ENCODE measurements at regions not wholly inside any gene's neighbourhood (a gene's known extent, or its start where the extent isn't known, plus 50 kb on each side); places are given as distances from the start of the nearest gene placed in this dataset.

DNA sequence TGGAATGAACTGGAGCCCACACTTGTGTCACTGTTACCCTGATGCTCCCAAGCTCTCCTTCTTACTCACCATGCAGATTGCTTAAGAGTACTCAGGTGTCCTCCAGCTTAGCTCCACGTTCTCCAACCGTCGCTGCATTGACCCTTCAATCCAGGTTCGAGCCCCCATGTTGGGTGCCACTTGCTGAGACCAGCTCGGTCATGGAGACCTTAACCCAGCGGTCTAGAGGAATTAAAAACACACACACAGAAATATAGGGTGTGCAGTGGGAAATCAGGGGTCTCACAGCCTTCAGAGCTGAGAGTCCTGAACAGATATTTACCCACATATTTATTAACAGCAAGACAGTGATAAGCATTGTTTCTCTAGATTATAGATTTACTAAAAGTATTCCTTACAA lies 229.1 kb upstream of the APCDD1 start:
- DNase-seq (ENCODE audit: low read depth): no peak

DNA sequence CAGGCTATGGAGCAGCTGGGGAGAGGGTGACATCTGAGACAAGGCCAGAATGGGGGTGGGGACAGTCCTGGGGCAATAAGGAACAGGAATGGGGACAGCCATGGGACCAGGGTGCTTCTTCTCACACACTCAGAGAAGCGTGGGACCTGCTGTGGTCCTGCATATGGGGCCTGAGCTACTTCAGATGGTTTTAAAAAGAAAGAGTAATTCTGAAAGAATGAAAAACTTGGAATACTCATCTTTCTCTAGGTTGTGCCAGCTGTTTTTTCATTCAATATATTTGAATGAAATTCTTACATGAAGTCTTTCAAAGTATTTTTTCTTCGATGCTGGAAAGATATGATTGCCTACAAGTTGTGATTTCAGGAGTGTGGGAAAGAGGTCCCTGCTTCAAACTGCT lies 227.5 kb upstream of the APCDD1 start:
- DNase-seq (ENCODE audit: low read depth): no peak

DNA sequence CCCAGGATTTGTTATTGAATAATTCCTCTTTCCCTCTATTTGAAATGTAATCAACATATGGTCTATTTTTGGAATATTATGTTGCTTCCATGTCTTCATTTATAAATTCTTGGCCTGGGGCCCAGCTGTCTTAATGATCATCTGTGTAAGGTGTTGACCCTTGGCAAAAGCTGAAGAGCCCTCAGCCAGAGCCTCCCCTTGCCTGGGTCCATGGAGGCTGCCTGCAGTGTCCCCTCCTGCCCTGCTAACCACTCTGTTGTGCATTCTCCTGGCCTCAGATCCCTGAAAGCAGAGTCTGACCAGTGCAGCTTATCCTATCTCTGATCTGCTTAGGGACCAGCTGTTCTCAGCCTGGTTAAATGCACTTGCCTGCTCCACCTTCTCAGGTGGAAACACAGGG lies 226.1 kb upstream of the APCDD1 start:
- DNase-seq (ENCODE audit: low read depth): no peak

DNA sequence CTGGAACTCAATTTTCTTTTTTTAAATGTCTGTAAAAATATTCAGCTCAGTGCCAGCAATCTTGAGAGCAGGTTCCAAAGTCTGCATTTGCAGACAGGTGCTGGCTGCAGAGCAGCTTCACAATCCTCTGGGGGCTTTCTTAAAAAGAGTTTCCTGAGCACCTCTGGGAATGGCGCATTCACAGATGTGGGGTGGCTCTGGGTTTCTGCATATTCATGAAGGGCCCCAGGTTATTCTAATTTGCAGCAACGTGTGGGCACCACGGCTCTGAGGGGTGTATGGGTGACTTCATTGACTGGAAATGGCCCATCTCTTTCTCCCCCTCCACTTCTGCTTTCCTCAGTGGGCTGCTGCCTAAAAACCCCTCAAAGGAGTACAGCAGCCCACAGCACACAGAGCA lies 225.0 kb upstream of the APCDD1 start:
- no peak for DNase-seq (ENCODE audit: low read depth)

DNA sequence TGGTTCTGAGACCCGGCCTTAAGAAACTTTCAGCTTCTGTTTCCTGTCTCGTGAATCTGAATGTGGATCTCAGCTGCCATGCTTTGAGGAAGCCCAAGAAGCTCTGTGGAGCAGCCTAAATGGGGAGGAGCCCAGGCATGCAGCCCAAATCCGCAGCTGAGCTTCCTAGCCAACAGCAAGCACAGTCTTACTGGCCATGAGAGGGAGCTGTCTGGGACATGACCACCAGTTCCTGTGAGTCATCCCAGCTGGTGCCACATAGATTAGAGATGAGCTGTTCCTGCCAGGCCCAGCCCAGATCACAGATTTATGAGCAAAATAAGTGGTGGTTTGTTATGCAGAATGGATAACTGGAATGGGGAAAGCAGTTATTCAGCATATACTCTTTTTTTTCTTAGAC lies 224.4 kb upstream of the APCDD1 start:
- peak; percentile 97 for DNase-seq (ENCODE audit: low read depth)

DNA sequence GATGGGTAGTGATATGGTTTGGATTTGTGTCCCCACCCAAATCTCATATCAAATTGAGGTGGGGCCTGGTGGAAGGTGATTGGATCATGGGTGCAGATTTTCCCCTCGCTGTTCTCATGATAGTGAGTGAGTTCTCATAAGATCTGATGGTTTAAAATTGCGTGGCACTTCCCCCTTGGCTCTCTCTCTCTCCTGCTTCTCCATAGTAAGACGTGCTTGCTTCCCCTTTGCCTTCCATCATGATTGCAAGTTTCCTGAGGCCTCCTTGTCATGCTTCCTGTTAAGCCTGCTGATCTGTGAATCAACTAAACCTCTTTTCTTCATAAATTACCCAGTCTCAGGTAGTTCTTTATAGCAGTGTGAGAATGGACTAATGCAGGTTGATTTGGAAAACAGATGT lies 223.2 kb upstream of the APCDD1 start:
- DNase-seq (ENCODE audit: low read depth): no peak

DNA sequence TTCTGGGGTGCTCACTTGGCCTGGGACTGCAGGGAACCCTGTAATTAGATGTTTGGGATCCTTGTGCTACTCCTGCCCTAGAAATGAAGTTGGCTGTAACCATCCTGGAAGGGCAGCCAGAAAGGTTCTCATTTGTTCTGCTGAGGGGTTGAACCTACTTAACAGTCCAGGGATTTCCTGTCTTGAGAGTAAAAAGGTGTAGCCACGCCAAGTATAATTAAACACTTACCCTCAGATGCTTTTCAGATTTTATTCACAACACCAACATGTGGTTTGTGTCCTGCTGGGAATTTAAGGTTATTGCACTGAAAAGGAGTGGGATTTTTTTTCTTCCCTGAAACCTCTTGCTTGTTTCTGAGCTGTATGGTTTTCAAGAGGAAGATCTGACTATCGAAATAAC lies 222.4 kb upstream of the APCDD1 start:
- no peak for DNase-seq (ENCODE audit: low read depth)

DNA sequence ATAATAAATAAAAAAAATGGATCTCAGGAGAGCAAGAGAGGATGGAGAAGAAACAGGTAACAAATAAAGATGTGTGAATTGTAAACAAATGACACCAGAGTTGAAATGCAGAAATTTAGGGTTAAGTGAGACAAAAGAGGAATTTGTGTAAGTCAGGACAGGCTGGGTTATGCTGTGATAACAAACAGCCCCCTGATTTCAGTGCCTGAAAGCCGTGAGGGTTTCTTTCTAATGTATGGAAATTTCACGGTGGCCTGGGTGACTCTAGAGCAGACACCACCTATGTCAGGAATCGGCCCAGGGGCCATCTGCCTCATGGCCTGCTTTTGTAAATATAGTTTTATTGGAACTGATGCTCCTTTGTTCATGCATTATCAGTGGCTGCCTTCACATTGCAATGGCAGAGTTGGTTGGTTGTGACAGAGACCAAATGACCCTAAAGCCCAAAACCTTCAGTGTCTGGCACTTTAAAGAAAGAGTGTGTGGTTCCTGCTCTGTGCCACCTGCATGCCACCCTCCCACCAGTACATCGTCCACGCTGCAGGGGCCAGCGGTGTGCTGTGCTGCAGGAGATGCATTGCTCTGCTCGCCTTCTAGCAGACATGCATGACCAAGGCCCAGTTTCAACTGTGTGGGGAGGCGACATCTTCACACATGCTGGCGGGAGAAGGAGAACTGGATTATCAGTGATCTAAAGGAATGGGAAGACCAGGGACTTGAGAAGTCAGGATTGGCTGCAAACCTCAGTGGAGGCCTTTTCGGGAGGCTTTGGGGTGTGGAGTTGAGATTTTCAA lies 221.2 kb upstream of the APCDD1 start:
- no peak for DNase-seq (ENCODE audit: low read depth)

DNA sequence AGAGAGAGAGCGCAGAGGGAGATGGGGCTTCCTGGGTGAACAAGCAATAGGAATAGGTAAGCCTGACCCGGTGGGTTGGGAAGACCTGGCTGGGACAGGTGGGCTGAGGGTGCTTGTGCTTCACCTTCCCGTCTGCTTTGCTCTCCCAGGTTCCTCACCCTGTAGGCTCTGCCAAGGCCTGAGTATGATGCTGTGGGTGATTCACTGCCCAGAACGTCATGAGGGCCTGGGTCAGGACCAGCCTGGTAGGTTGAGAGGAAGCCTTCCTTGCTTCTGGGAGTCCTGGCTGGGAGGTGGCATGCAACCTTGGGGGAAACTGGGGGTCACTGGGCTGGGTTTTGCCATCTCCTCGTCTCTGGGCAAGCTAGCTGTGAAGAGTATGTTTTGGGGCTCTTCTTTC lies 220.2 kb upstream of the APCDD1 start:
- DNase-seq (ENCODE audit: low read depth): peak; percentile 30

DNA sequence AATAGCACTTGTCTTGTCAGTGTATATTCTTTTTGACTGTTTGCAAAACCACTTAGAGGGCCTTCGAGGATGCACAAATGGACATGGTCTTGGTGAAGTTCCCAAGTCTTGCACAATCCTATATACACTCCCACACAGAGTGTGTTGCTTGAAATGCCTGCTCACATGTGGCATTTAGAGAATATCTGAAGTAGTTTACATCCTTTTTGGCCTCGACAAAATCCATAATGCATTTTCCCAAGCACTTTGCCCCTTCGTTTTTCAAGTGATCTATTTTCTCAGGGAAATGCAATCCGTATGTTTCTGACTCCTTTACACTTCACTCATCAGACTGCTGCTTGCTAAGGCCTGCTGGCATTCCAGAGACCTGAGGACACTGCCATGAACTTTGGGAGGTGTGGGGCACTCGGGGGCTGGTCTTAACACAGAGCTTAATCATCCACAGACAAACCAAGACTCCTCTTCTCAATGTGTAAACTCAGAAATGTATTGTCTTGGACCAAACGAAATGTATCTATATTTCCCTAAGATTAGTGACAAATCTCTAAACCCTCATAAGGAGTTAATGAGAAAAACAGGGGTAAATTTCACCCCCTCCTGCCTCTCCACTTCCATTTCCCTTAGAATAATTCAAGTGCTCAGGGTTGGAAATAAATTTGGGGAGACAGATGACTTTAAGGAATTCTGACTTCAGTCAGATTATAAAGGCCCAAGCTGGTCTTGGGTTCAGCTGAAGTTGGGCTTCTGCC lies 219.3 kb upstream of the APCDD1 start:
- DNase-seq (ENCODE audit: low read depth): peak; percentile 88

DNA sequence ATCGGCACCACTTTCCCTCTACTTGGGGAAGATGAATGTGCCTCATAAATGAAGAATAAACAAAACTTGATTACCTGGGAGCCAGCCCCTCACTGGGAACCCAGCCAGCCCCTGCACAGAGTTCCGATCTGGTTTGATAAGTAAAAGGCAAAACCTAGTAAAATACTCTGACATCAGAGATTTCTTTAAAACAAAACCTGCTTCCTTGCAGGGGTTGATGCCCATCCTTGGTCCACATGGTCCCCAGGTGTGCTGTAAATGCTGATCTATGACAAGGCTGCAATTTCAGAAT lies 218.8 kb upstream of the APCDD1 start:
- DNase-seq (ENCODE audit: low read depth): peak; percentile 20

DNA sequence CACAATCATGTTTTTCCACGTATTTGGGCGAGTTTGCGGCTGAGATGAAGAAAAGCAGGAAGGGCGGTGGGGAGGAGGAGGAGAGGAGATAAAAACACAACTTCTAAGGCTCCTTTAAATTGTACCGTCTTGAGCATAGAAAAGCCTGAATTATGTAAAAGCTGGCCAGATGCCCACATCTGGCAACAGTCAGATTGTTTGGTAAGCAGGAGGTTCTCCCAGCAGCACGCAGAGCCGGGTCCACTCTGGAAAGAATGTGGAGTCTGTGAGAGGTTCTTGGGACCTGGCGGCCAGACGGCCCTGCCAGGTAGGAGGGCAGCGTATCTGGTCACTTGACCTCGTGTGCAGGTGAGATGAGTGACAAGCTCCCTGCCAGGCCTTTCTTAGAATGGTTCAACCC lies 215.3 kb upstream of the APCDD1 start:
- peak; percentile 25 for DNase-seq (ENCODE audit: low read depth)

DNA sequence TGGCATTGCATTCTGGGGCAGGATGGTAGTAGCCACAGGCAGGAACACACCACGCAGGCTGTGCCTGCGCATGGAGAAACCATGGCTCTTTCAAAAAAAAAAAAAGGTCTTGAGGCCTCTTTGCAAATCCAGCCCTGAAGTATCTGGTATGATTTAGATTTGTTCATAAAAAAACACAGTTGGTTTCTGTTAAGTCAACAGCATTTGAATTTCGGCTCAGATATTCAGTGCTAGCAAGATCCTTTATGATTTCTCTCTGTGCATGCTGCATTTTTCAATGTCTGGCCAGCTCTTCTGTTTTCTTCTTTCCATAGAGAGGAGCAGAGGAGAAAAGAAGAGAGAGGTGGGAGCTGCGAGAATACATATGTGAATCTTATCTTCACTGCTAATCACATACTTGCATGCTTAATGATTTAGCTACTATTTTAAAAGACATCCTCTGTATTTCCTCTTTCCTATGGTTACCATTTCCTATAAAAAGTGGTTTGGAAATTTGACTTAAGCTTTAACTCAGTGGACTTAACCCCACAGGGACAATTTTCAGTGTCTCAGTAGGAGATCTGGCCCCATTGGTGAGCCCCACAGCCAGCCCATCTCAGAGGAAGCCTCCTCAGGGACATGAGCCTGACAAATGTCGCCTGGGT lies 214.3 kb upstream of the APCDD1 start:
- peak; percentile 58 for DNase-seq (ENCODE audit: low read depth)

DNA sequence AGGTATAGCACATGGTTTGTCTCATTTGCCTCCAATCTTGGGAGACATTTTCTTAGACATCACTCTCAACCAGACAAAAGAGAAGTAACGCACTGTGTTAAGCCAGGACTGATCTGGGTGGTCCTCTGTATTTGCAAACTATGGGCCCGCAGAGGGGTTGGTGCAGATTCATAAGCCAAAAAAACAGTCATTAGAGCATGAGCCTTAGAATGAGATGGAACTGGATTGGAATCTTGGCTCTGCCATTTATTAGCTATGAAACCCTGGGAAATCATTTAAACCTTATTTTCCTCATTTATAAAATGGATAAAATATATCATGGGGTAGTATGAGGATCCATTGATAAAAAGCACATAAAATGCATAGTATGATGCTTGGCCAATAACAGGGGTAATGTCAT lies 213.5 kb upstream of the APCDD1 start:
- DNase-seq (ENCODE audit: low read depth): no peak

DNA sequence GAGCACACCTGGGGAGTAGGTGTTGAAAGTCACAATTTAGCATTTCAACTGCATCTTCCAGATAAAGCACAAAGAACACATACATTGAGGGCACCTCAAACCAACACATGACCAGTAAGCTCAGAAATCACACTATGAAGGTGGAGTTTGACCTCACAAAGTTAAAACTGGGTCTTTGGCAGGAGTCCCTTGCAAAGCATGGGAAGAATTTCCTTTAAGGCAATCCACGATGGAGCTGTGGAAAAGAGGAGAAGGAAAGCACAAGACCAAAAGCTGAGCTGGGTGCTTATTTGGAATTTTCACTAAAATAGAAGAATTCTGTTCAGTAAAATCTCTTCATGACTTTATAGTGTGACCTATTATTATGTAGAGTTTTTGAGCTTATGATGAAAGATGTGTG lies 212.9 kb upstream of the APCDD1 start:
- peak; percentile 62 for DNase-seq (ENCODE audit: low read depth)

DNA sequence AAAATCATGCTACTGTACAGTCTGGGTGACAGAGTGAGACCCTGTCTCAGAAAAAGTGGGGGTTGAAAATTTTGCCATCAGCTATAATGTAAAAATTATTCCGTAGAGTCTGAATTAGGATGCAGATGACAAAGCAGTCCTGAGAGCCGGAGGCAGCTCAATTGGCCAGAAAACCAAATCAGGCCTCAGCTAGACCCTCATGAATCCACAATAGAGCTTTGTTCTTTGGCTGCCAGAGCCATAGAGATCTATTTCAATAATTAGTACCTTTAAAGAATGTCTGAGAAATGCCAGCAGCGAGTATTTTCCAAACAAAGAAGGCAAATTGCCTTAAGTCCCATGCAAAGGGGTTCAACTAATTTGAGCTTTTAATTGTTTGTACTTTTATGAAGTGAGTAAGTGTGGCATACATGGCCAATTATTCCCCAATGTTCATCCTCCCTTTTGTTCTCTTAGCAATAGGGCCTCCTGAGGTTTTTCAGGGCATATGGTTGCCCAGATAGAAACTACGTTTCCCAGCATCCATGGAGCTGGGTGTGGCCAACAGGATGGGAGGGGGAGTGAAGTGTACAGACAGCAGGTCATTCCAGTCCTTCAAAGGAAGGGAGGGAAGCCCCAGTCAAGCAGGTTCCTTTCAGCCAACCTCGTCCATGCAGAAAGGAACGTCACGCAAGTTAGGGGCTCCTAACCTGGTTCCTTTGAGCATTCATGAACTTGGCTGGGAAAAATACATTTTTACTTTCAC lies 211.3 kb upstream of the APCDD1 start:
- no peak for DNase-seq (ENCODE audit: low read depth)

DNA sequence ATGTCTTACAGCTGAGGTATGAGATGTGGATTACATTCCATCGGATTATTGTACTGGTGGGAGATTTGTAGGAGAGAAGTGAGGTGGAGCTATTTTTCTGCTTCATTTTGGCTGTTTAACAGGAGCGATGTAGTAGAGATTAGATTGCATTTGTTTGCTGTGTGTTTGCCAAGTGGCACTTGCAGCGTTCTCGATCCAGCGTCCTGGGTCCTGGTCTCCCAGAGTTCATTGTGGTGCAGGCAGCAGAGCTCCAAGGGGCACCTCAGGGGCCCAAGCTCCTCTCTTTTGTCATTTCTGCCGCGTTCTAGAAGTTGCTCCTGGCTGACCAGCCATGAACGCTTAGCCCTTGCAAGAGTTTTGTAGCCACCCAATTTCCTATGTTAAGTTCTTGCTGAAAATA lies 210.1 kb upstream of the APCDD1 start:
- DNase-seq (ENCODE audit: low read depth): no peak

DNA sequence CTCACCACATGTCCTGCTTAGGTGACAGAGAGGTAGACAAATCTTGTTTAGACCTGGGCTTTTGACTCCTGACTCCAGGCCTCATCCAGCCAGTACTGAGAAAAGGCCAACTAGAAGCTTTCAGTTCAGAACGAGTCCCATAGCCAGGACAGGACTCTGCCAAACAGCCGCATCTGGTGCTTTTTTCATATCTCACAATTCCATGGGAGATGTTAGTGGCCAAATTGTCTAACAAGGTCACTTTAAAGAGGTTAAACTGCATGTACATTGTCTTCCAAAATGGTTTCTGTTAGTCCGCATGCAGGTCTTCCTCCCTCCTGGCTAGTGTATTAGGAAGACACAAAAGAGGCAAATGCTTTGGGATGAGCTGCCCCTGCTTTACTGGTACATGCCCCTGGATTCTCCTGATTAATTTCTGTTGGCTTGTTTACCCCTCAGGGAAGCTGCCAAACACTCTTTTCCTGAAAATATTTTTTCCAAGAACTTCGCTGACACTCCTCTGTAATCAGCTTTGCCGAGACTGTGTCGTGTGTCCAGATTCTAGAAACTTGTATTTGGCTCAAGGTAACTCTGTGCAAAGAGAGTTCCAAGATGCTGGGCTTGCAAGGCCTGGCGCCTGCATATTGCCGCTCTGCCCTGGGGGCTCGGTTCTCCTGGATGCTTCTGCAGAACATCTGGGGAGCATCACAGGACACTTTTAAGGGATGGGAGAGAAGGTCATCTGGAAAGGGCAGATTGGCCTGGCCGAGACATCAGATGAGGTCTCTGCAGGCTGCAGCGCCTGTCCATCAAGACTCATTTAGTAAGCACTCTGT lies 209.2 kb upstream of the APCDD1 start:
- no peak for DNase-seq (ENCODE audit: low read depth)

DNA sequence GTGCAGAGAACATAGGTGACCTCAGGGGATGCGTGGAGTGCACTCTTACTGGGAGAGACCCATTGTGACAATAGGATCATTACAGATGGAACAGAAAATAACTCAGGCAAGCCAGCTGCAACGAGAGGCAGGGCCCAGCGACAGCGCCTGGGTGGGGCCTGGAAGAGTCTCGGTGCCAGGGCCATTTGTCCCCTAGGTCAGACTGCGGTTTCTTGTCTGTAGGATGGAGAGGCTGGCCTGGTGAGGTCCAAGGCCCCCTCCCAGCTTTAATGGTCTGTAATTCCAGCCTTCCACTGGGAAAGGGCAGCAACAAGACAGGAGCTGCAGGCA lies 208.6 kb upstream of the APCDD1 start:
- DNase-seq (ENCODE audit: low read depth): no peak

DNA sequence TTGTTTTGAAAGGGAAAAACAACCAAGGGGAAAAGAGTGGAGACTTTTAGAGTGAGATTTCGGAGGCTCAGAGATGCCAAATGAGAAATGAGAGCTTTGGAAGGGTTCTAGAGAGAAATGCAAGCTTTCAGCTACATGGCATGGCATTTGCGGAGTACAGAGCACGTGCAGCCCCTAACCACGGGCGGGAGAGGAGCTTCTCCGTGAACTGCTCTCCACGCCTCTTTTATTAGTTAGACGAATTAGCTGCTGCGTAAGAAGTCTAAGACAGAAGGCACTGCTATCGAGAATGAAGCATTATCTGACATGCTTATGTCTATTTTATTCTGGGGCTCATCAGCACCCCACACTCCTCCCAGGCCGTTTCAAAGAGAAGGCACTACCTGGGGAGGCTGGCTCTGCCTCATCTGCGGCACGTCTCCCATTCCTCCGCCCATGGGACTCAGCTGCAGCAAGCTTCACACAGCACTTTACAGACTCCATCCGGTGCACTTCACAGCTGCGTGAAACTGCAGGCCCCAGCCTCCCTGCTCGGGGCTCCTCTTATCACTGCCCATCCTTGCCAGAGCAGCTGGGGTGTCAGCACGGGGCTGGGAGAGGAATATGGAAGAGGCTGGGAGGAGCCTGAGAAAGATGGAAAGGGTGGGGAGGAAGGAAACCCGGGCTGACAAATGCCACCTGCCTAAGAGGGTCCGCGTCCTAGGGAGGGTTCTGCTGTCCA lies 207.3 kb upstream of the APCDD1 start:
- DNase-seq (ENCODE audit: low read depth): no peak

DNA sequence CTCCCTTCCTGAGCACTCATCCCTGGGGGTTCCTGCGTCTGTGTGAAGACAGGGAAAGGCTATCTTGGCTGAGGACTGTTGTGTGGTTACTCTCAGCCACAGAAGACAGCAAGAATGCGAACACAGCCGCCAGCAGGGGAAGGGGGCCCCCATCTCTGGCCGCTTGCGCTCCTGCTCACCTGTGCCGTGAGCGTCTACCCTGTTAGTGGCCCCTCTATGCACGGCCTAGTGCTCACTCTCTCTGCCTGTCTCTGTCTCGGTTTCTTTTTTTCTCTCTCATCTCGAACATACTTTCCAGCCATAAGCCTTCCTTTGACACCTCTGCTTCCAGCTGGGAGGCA lies 206.7 kb upstream of the APCDD1 start:
- no peak for DNase-seq (ENCODE audit: low read depth)

DNA sequence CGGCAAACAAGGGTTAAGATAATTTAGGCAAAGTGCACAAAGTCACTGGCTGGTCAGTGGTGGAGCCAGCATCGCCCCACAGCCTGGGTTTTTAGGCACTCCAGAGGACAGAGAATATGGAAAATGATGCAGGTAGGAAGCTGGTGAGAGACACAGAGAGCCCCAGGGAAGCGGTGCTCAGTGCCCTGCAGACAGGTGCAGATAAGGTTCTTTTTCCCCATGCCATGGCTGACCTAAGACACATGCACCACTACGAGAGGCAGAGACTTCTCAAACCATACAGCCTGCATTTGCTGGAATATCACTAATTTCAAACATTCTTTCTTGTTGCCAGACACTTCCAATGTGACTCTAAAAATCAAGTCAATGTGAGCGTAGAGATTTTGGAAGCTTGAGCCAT lies 205.7 kb upstream of the APCDD1 start:
- DNase-seq (ENCODE audit: low read depth): no peak
